IMR-90 (cell line): ENCODE measurements at regions not wholly inside any gene's neighbourhood (a gene's known extent, or its start where the extent isn't known, plus 50 kb on each side); places are given as distances from the start of the nearest gene placed in this dataset. TPM values are rescaled to one million over a fixed set of nuclear protein-coding genes. Genes with fewer than 3 reads are reported as not detected.

ENCODE experiments used
- microRNA-seq, 2 experiments: library from miRNA; stranded (forward) in 1 of 2; unstranded in 1 of 2; fragments of 10-50 nt in 1 of 2; fragments of <30 nt in 1 of 2; gene quantifications in 1 of 2; microRNA quantifications in 1 of 2; one replicate each; pipeline versions ENCODE3 to v1.1.0; 2013 to 2020; ENCODE audit not compliant: insufficient read depth in 1 of 2, insufficient read length in 1 of 2, unreplicated experiment in 1 of 2
- small RNA-seq, 5 experiments: library from RNA; depleted of rRNA; stranded (forward); fragments of <200 nt; gene quantifications; one replicate each; pipeline ENCODE3, GENCODE V24; 2012

Small RNAs in the stretch of these regions (microRNA-seq; reads per million reads assigned to microRNA genes)
- not detected for gene RF00017 (ENCODE audit: insufficient read depth, insufficient read length)

Small RNAs in the stretch of these regions (small RNA-seq; reads per million reads assigned to genes)
- gene RF00017 = 0 reads per million in 5 experiments
